ENCODE measurements at regions not wholly inside any gene's neighbourhood (a gene's known extent, or its start where the extent isn't known, plus 50 kb on each side); places are given as distances from the start of the nearest gene placed in this dataset.
A peak's percentile ranks its signal among the peaks of the same experiment; 100 is the strongest.
"Not testable (repeated sequence)": the region's sequence is repeated elsewhere in the genome, so short reads cannot be mapped to it uniquely, and the experiment has no call there.

GRCh38 chr2:87496036-87497006 is 251.6 kb upstream of the PLGLB2 start:
- DNase-seq (peak; percentile 64), ATAC-seq (ENCODE audit: low read depth) (peak; percentile 95)
- H3K27ac Mint-ChIP-seq; POLR2A ChIA-PET; H3K4me2 ChIP-seq (replicated peaks; ENCODE audit: low read depth, low read length, poor library complexity, severe bottlenecking); H3K9ac ChIP-seq (ENCODE audit: low read length); H3K27me3 Mint-ChIP-seq; H3K36me3 ChIP-seq (replicated peaks in 1 of 2; ENCODE audit: control extremely low read depth in 1 of 2, control insufficient read depth in 1 of 2, extremely low read depth in 1 of 2, insufficient read depth in 2 of 2, low read length in 1 of 2); H4K20me1 ChIP-seq (ENCODE audit: control insufficient read depth, insufficient read depth, low read length, poor library complexity, severe bottlenecking); H2AFZ ChIP-seq (ENCODE audit: insufficient read depth, low read depth, low read length, poor library complexity, severe bottlenecking); CTCF ChIA-PET; H3K79me2 ChIP-seq (ENCODE audit: control insufficient read depth, insufficient read depth, low read length); intact Hi-C loops (cut with micrococcal nuclease); H3K4me3 Mint-ChIP-seq; H3K27me3 ChIP-seq (replicated peaks in 1 of 4; ENCODE audit: control extremely low read depth in 1 of 4, control insufficient read depth in 3 of 4, insufficient read depth in 4 of 4, low read length in 3 of 4); H3K4me1 ChIP-seq (ENCODE audit: control insufficient read depth in 2 of 2, insufficient read depth in 2 of 2, low read length in 2 of 2); H3K9me3 Mint-ChIP-seq (ENCODE audit: insufficient read depth); H3K9me3 ChIP-seq (ENCODE audit: control extremely low read depth in 1 of 3, control insufficient read depth in 2 of 3, insufficient read depth in 1 of 3, low read length in 2 of 3); H3K27ac ChIP-seq (ENCODE audit: low read length in 2 of 2); H3K4me3 ChIP-seq (ENCODE audit: control extremely low read depth in 1 of 5, extremely low read depth in 1 of 5, insufficient read depth in 1 of 5, low read depth in 2 of 5, low read length in 4 of 5): not testable (repeated sequence)
- TF ChIP-seq, protein P1, sequence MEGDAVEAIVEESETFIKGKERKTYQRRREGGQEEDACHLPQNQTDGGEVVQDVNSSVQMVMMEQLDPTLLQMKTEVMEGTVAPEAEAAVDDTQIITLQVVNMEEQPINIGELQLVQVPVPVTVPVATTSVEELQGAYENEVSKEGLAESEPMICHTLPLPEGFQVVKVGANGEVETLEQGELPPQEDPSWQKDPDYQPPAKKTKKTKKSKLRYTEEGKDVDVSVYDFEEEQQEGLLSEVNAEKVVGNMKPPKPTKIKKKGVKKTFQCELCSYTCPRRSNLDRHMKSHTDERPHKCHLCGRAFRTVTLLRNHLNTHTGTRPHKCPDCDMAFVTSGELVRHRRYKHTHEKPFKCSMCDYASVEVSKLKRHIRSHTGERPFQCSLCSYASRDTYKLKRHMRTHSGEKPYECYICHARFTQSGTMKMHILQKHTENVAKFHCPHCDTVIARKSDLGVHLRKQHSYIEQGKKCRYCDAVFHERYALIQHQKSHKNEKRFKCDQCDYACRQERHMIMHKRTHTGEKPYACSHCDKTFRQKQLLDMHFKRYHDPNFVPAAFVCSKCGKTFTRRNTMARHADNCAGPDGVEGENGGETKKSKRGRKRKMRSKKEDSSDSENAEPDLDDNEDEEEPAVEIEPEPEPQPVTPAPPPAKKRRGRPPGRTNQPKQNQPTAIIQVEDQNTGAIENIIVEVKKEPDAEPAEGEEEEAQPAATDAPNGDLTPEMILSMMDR (IDR thresholded peaks at IDR 0.05) = peak; percentile 60
- H3K4me1 Mint-ChIP-seq = peaks cover 11% of the 10 kb centered on the region
- no CpG with 5 or more reads among the region's 6 CpGs for WGBS (ENCODE audit: insufficient coverage)

GRCh38 chr2:87497135-87497534 is 250.8 kb upstream of the PLGLB2 start:
- H2AFZ ChIP-seq (ENCODE audit: insufficient read depth, low read depth, low read length, poor library complexity, severe bottlenecking); H3K27me3 ChIP-seq (replicated peaks in 1 of 4; ENCODE audit: control extremely low read depth in 1 of 4, control insufficient read depth in 3 of 4, insufficient read depth in 4 of 4, low read length in 3 of 4); intact Hi-C loops (cut with micrococcal nuclease); H4K20me1 ChIP-seq (ENCODE audit: control insufficient read depth, insufficient read depth, low read length, poor library complexity, severe bottlenecking); H3K9ac ChIP-seq (ENCODE audit: low read length); H3K9me3 Mint-ChIP-seq (ENCODE audit: insufficient read depth); DNase-seq; H3K9me3 ChIP-seq (ENCODE audit: control extremely low read depth in 1 of 3, control insufficient read depth in 2 of 3, insufficient read depth in 1 of 3, low read length in 2 of 3); H3K4me3 Mint-ChIP-seq; H3K27ac Mint-ChIP-seq; H3K4me1 ChIP-seq (ENCODE audit: control insufficient read depth in 2 of 2, insufficient read depth in 2 of 2, low read length in 2 of 2); H3K79me2 ChIP-seq (ENCODE audit: control insufficient read depth, insufficient read depth, low read length); H3K36me3 ChIP-seq (replicated peaks in 1 of 2; ENCODE audit: control extremely low read depth in 1 of 2, control insufficient read depth in 1 of 2, extremely low read depth in 1 of 2, insufficient read depth in 2 of 2, low read length in 1 of 2); H3K27ac ChIP-seq (ENCODE audit: low read length in 2 of 2); CTCF ChIA-PET; H3K27me3 Mint-ChIP-seq; H3K4me3 ChIP-seq (ENCODE audit: control extremely low read depth in 1 of 5, extremely low read depth in 1 of 5, insufficient read depth in 1 of 5, low read depth in 2 of 5, low read length in 4 of 5); H3K4me2 ChIP-seq (replicated peaks; ENCODE audit: low read depth, low read length, poor library complexity, severe bottlenecking): not testable (repeated sequence)
- POLR2A ChIA-PET = interaction anchor here (0.6 kb wide), 1 partner anchor 515 kb away, joined by 3 read pairs; no protein-coding TSS in a partner anchor
- ATAC-seq (ENCODE audit: low read depth) = peak; percentile 29
- no CpG with 5 or more reads among the region's 3 CpGs for WGBS (ENCODE audit: insufficient coverage)
- peaks cover 11% of the 10 kb centered on the region for H3K4me1 Mint-ChIP-seq

- H3K4me3 ChIP-seq (ENCODE audit: control extremely low read depth in 1 of 5, extremely low read depth in 1 of 5, insufficient read depth in 1 of 5, low read depth in 2 of 5, low read length in 4 of 5); H4K20me1 ChIP-seq (ENCODE audit: control insufficient read depth, insufficient read depth, low read length, poor library complexity, severe bottlenecking); ATAC-seq (ENCODE audit: low read depth); H3K9me3 Mint-ChIP-seq (ENCODE audit: insufficient read depth); H3K4me3 Mint-ChIP-seq; H3K27me3 Mint-ChIP-seq; H3K9me3 ChIP-seq (ENCODE audit: control extremely low read depth in 1 of 3, control insufficient read depth in 2 of 3, insufficient read depth in 1 of 3, low read length in 2 of 3); H3K27me3 ChIP-seq (replicated peaks in 1 of 4; ENCODE audit: control extremely low read depth in 1 of 4, control insufficient read depth in 3 of 4, insufficient read depth in 4 of 4, low read length in 3 of 4); H3K79me2 ChIP-seq (ENCODE audit: control insufficient read depth, insufficient read depth, low read length); H3K9ac ChIP-seq (ENCODE audit: low read length); POLR2A ChIA-PET; H3K4me2 ChIP-seq (replicated peaks; ENCODE audit: low read depth, low read length, poor library complexity, severe bottlenecking); H3K4me1 ChIP-seq (ENCODE audit: control insufficient read depth in 2 of 2, insufficient read depth in 2 of 2, low read length in 2 of 2); H3K36me3 ChIP-seq (replicated peaks in 1 of 2; ENCODE audit: control extremely low read depth in 1 of 2, control insufficient read depth in 1 of 2, extremely low read depth in 1 of 2, insufficient read depth in 2 of 2, low read length in 1 of 2); H2AFZ ChIP-seq (ENCODE audit: insufficient read depth, low read depth, low read length, poor library complexity, severe bottlenecking); intact Hi-C loops (cut with micrococcal nuclease); CTCF ChIA-PET: not testable (repeated sequence)
- peak; percentile 20 for DNase-seq
- peaks cover 11% of the 10 kb centered on the region for H3K4me1 Mint-ChIP-seq
- H3K27ac ChIP-seq (ENCODE audit: low read length in 2 of 2) = peak overlapping the region; percentile 14 to 27
- no CpG with 5 or more reads among the region's 4 CpGs for WGBS (ENCODE audit: insufficient coverage)
- H3K27ac Mint-ChIP-seq = peak overlapping the region; percentile 80
Observed at GRCh38 chr2:87497700-87498099, 250.2 kb upstream of the PLGLB2 start.
